ENCODE measurements at regions not wholly inside any gene's neighbourhood (a gene's known extent, or its start where the extent isn't known, plus 50 kb on each side); places are given as distances from the start of the nearest gene placed in this dataset.

DNA sequence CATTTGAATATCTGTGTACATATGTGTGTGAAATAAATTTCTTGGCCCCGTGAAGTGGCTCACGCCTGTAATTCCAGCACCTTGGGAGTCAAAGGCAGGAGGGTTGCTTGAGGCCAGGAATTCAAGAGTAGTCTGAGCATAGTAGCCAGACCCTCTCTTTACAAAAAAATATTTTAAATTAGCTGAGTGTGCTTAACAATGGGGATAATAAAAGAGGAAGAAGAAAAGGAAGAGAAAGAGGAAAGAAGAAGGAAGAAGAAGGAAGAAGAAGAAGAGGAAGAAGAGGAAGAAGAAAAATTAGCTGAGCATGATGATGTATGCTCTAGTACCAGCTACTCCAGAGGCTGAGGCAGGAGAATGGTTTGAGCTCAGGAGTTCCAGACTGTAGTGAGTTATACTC, 52.1 kb upstream of the XPO1 start:
- TF ChIP-seq, protein P1, sequence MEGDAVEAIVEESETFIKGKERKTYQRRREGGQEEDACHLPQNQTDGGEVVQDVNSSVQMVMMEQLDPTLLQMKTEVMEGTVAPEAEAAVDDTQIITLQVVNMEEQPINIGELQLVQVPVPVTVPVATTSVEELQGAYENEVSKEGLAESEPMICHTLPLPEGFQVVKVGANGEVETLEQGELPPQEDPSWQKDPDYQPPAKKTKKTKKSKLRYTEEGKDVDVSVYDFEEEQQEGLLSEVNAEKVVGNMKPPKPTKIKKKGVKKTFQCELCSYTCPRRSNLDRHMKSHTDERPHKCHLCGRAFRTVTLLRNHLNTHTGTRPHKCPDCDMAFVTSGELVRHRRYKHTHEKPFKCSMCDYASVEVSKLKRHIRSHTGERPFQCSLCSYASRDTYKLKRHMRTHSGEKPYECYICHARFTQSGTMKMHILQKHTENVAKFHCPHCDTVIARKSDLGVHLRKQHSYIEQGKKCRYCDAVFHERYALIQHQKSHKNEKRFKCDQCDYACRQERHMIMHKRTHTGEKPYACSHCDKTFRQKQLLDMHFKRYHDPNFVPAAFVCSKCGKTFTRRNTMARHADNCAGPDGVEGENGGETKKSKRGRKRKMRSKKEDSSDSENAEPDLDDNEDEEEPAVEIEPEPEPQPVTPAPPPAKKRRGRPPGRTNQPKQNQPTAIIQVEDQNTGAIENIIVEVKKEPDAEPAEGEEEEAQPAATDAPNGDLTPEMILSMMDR (conservative IDR thresholded peaks at IDR 0.05), result no peak
- TF ChIP-seq ZFX (IDR thresholded peaks at IDR 0.05), result no peak

Measured in C4-2B (cell line).